Transverse colon (tissue), 4 donors: ENCODE measurements at regions not wholly inside any gene's neighbourhood (a gene's known extent, or its start where the extent isn't known, plus 50 kb on each side); places are given as distances from the start of the nearest gene placed in this dataset.

Experiments
- EP300 ChIP-seq: sonication (generic); formaldehyde crosslinking; IDR thresholded peaks from one replicate; pipeline ENCODE4 v1.6.1; 2017; ENCODE audit warnings: antibody characterized with exemption, low read depth
- POLR2A ChIP-seq: fragments of 450-650 bp; IDR thresholded peaks from one replicate; pipeline ENCODE4 v1.6.1; 2016; ENCODE audit warnings: antibody characterized with exemption, mild to moderate bottlenecking, moderate library complexity
- POLR2AphosphoS5 ChIP-seq, 3 donors: sonication (generic); formaldehyde crosslinking; IDR thresholded peaks; one replicate each; pipeline ENCODE4 v1.6.1; 2016; ENCODE audit warnings: antibody characterized with exemption in 3 of 3
- TF ChIP-seq, protein P1 (sequence below), 5 experiments: fragments of 200-600 bp in 3 of 5; fragments of 450-650 bp in 2 of 5; sonication (generic) in 3 of 5; IDR thresholded peaks; 1 replicate in 2 of 5; 2 replicates in 3 of 5; pipeline ENCODE4 v1.5.1; 2016 to 2017; ENCODE audit warnings: antibody characterized with exemption in 5 of 5, inconsistent platforms in 3 of 5, mild to moderate bottlenecking in 2 of 5, moderate library complexity in 1 of 5

GRCh38 chr6:86407128-86407527, 530.2 kb upstream of the HTR1E start:
- TF ChIP-seq, protein P1, sequence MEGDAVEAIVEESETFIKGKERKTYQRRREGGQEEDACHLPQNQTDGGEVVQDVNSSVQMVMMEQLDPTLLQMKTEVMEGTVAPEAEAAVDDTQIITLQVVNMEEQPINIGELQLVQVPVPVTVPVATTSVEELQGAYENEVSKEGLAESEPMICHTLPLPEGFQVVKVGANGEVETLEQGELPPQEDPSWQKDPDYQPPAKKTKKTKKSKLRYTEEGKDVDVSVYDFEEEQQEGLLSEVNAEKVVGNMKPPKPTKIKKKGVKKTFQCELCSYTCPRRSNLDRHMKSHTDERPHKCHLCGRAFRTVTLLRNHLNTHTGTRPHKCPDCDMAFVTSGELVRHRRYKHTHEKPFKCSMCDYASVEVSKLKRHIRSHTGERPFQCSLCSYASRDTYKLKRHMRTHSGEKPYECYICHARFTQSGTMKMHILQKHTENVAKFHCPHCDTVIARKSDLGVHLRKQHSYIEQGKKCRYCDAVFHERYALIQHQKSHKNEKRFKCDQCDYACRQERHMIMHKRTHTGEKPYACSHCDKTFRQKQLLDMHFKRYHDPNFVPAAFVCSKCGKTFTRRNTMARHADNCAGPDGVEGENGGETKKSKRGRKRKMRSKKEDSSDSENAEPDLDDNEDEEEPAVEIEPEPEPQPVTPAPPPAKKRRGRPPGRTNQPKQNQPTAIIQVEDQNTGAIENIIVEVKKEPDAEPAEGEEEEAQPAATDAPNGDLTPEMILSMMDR (IDR thresholded peaks at IDR 0.05), result no peak
- no peak for TF ChIP-seq EP300
- no peak for TF ChIP-seq POLR2A
- TF ChIP-seq POLR2AphosphoS5 (IDR thresholded peaks at IDR 0.05), result no peak
